K562 (cell line): ENCODE measurements at regions not wholly inside any gene's neighbourhood (a gene's known extent, or its start where the extent isn't known, plus 50 kb on each side); places are given as distances from the start of the nearest gene placed in this dataset.

Experiments used
- ATAC-seq: fragments of 200-7000 bp; cut with Tn5 transposase; 3 replicates; pipeline ENCODE4 v1.9.1; 2020; ENCODE audit warnings: moderate library complexity
- BruUV-seq: library from RNA; stranded (reverse); fragments of 400-500 nt; replicated peaks from 2 replicates; lab custom pipeline; 2021; lab: Mats Ljungman, UMichigan
- CTCF ChIA-PET: fragments of 300-600 bp; formaldehyde crosslinking; extraction: SDS; loops from one replicate; lab custom pipeline; 2021; ENCODE audit warnings: low intra/inter-chr PET ratio; lab: Yijun Ruan, JAX
- POLR2A ChIA-PET: fragments of 300-600, 350-650 bp; sonication (Branson Sonifier 250); formaldehyde crosslinking; extraction: SDS; loops from one replicate; lab custom pipeline; 2021; ENCODE audit warnings: antibody characterized with exemption, inconsistent platforms; lab: Yijun Ruan, JAX
- DNase-seq, 4 experiments: peaks; one replicate each; pipeline versions ENCODE4 v3.0.0 to v3.0.0-alpha.2; 2011 to 2018; ENCODE audit warnings: low spot score in 3 of 4, mixed read lengths in 3 of 4; ENCODE audit errors: extremely low read depth in 1 of 4
- FAIRE-seq: peaks from 2 replicates; lab custom pipeline; 2011; peaks lifted over from hg19 to GRCh38; lab: Jason Lieb, UNC
- H2AFZ ChIP-seq: 2 replicates; pipeline ENCODE4 v1.6.0; 2011; ENCODE audit warnings: low read depth, low read length, control low read depth, inconsistent platforms
- H3K27ac ChIP-seq: fragments of 200-600 bp; 3 replicates; pipeline ENCODE4 v1.8.0; 2011; ENCODE audit warnings: low read depth, mild to moderate bottlenecking, control low read depth, inconsistent platforms, low read length, moderate library complexity, mixed read lengths; ENCODE audit errors: extremely low read depth
- H3K27me3 ChIP-seq, 2 experiments: fragments of 300-600 bp in 1 of 2; 2 replicates in 1 of 2; 3 replicates in 1 of 2; pipeline versions ENCODE4 v1.6.0 to v1.8.0; 2011; ENCODE audit warnings: inconsistent platforms in 2 of 2, low read length in 2 of 2, mild to moderate bottlenecking in 1 of 2, mixed read lengths in 1 of 2, moderate library complexity in 1 of 2; ENCODE audit not compliant: control insufficient read depth in 2 of 2, insufficient read depth in 2 of 2
- H3K36me3 ChIP-seq: fragments of 300-600 bp; 3 replicates; pipeline ENCODE4 v1.8.0; 2011; ENCODE audit warnings: mild to moderate bottlenecking, low read length, inconsistent platforms; ENCODE audit not compliant: control insufficient read depth, insufficient read depth
- H3K4me1 ChIP-seq, 2 experiments: fragments of 200-600 bp in 1 of 2; replicated peaks in 1 of 2; 2 replicates in 1 of 2; 3 replicates in 1 of 2; pipeline versions ENCODE4 v1.5.1 to v1.8.0; 2011; ENCODE audit warnings: inconsistent platforms in 2 of 2, low read length in 2 of 2, mild to moderate bottlenecking in 1 of 2, mixed read lengths in 1 of 2, moderate library complexity in 1 of 2; ENCODE audit not compliant: control insufficient read depth in 2 of 2, insufficient read depth in 2 of 2
- H3K4me2 ChIP-seq: 2 replicates; pipeline ENCODE4 v1.6.1; 2011; ENCODE audit warnings: low read length, control low read depth, inconsistent platforms, mixed read lengths; ENCODE audit not compliant: insufficient read depth
- H3K4me3 ChIP-seq: fragments of 200-600 bp; sonication (generic), shearing (Covaris generic); 2 replicates; pipeline ENCODE4 v1.5.1; 2016; ENCODE audit warnings: control low read depth, inconsistent platforms
- H3K79me2 ChIP-seq: fragments of 200-600 bp; 3 replicates; pipeline ENCODE4 v1.8.0; 2011; ENCODE audit warnings: low read length, inconsistent platforms; ENCODE audit not compliant: control insufficient read depth, insufficient read depth
- H3K9ac ChIP-seq, 2 experiments: 2 replicates each; pipeline versions ENCODE4 v1.6.0 to v1.6.1; 2011; ENCODE audit warnings: low read depth in 2 of 2, low read length in 2 of 2, control low read depth in 1 of 2, inconsistent platforms in 1 of 2, mild to moderate bottlenecking in 1 of 2, mixed read lengths in 1 of 2; ENCODE audit not compliant: insufficient read depth in 1 of 2
- H3K9me1 ChIP-seq: one replicate; pipeline ENCODE4 v1.6.0; 2011; ENCODE audit warnings: inconsistent platforms, mild to moderate bottlenecking, low read length, moderate library complexity; ENCODE audit not compliant: control insufficient read depth, insufficient read depth
- H3K9me3 ChIP-seq: replicated peaks from 2 replicates; pipeline ENCODE4 v1.5.1; 2011; ENCODE audit warnings: low read depth, low read length, inconsistent platforms; ENCODE audit not compliant: control insufficient read depth, insufficient read depth
- H4K20me1 ChIP-seq: replicated peaks from 2 replicates; pipeline ENCODE4 v1.6.1; 2011; ENCODE audit warnings: low read length, inconsistent platforms, mixed read lengths; ENCODE audit not compliant: control insufficient read depth, insufficient read depth
- HOMEZ ChIP-seq: fragments of 250-450 bp; sonication (Bioruptor Pico); IDR thresholded peaks from 2 replicates; pipeline ENCODE4 v1.4.0; 2020; ENCODE audit warnings: mild to moderate bottlenecking, moderate library complexity
- MAFF ChIP-seq: IDR thresholded peaks from 2 replicates; pipeline ENCODE4 v1.6.1; 2012; ENCODE audit warnings: low read length, improper control_type of control experiment
- RAD21 ChIP-seq, 2 experiments: fragments of 250-450 bp in 1 of 2; fragments of 450-650 bp in 1 of 2; sonication (Bioruptor Pico) in 1 of 2; formaldehyde crosslinking in 1 of 2; IDR thresholded peaks in 1 of 2; conservative IDR thresholded peaks in 1 of 2; 2 replicates each; pipeline versions ENCODE4 v1.4.0 to v1.8.0; 2020 to 2022; ENCODE audit warnings: mild to moderate bottlenecking in 2 of 2, moderate library complexity in 1 of 2
- TBL1XR1 ChIP-seq, 2 experiments: IDR thresholded peaks; 2 replicates each; pipeline ENCODE4 v1.6.1; 2012; ENCODE audit warnings: improper control_type of control experiment in 2 of 2, low read length in 2 of 2, mild to moderate bottlenecking in 1 of 2
- ZNF316 ChIP-seq: fragments of 450-650 bp; IDR thresholded peaks from 2 replicates; pipeline ENCODE4 v1.6.1; 2016
- ZNF639 ChIP-seq, 2 experiments: fragments of 200-800 bp in 1 of 2; sonication (Bioruptor generic) in 1 of 2; sonication (generic) in 1 of 2; formaldehyde crosslinking in 1 of 2; IDR thresholded peaks in 1 of 2; conservative IDR thresholded peaks in 1 of 2; 2 replicates each; pipeline versions ENCODE4 v1.5.0 to v1.6.1; 2016 to 2020; ENCODE audit warnings: missing compliant biosample characterization in 1 of 2, missing genetic modification characterization in 1 of 2, missing genetic modification reagents in 1 of 2
- WGBS: fragments of 100-300 bp; shearing (Covaris generic); methylation state at CpG from one replicate; pipeline ENCODE4 v1.1.6; 2016; ENCODE audit warnings: low coverage, mixed read lengths; ENCODE audit not compliant: insufficient coverage; ENCODE audit errors: missing lambda C conversion rate; 5-methylcytosine and 5-hydroxymethylcytosine counted together
- in situ Hi-C: fragments of 300-500 bp; cut with MboI; formaldehyde crosslinking; loops from 4 replicates; pipeline ENCODE4 v1.15.0; 2018; ENCODE audit warnings: inconsistent platforms, mixed read lengths
- intact Hi-C: fragments of 100-400 bp; cut with micrococcal nuclease; formaldehyde crosslinking; loops from 2 replicates; pipeline ENCODE4 v1.14.2; 2022

GRCh38 chrX:128438082-128438481 lies 385.9 kb upstream of the ACTRT1 start:
- intact Hi-C loops (no loop called here), in situ Hi-C loops (no loop called here)
- H3K79me2 ChIP-seq = no peaks in the 10 kb centered on the region
- no peaks in the 10 kb centered on the region for H3K36me3 ChIP-seq
- no peak for DNase-seq
- no peak overlapping the region for H3K27ac ChIP-seq
- H3K4me3 ChIP-seq = no peak overlapping the region
- H3K9ac ChIP-seq = no peak overlapping the region
- ChIA-PET POLR2A (no interaction called here), CTCF (no interaction called here)
- FAIRE-seq = no peak
- no TSS peak for BruUV-seq
- no peak for ATAC-seq
- H3K4me1 ChIP-seq = no peaks in the 10 kb centered on the region
- 0% methylated on average over 4 of the region's 4 CpGs for WGBS
- no peaks in the 10 kb centered on the region for H3K27me3 ChIP-seq
- no peaks in the 10 kb centered on the region for H3K9me3 ChIP-seq
- H3K4me2 ChIP-seq = no peak overlapping the region
- H2AFZ ChIP-seq = no peak overlapping the region
- no peaks in the 10 kb centered on the region for H4K20me1 ChIP-seq
- TF ChIP-seq TBL1XR1 (IDR thresholded peaks at IDR 0.05; ENCODE audit: low read length in 2 of 2) (no peak), HOMEZ (CRISPR knock-in tag) (no peak), RAD21 (CRISPR knock-in tag; conservative IDR thresholded peaks at IDR 0.05 in 1 of 2, IDR thresholded peaks at IDR 0.05 in 1 of 2) (no peak), ZNF316 (peak; percentile 39; the same call in 1 of the 2 replicates), ZNF639 (CRISPR knock-in tag; conservative IDR thresholded peaks at IDR 0.05 in 1 of 2, IDR thresholded peaks at IDR 0.05 in 1 of 2) (no peak), MAFF (peak; percentile 23; the same call in 1 of the 2 replicates)
- no peaks in the 10 kb centered on the region for H3K9me1 ChIP-seq
